Activated CD4-positive, CD25-positive, alpha-beta regulatory T cell treated with anti-CD3 and anti-CD28 coated beads, Interleukin-2, amount 50 U/mL, for 16 hours (primary cell): ENCODE measurements at regions not wholly inside any gene's neighbourhood (a gene's known extent, or its start where the extent isn't known, plus 50 kb on each side); places are given as distances from the start of the nearest gene placed in this dataset.
"Not testable (repeated sequence)": the region's sequence is repeated elsewhere in the genome, so short reads cannot be mapped to it uniquely, and the experiment has no call there.

ENCODE experiments used
- DNase-seq: peaks from one replicate; pipeline ENCODE4 v3.0.0-alpha.2; 2020; ENCODE audit warnings: low read depth, low spot score

DNA sequence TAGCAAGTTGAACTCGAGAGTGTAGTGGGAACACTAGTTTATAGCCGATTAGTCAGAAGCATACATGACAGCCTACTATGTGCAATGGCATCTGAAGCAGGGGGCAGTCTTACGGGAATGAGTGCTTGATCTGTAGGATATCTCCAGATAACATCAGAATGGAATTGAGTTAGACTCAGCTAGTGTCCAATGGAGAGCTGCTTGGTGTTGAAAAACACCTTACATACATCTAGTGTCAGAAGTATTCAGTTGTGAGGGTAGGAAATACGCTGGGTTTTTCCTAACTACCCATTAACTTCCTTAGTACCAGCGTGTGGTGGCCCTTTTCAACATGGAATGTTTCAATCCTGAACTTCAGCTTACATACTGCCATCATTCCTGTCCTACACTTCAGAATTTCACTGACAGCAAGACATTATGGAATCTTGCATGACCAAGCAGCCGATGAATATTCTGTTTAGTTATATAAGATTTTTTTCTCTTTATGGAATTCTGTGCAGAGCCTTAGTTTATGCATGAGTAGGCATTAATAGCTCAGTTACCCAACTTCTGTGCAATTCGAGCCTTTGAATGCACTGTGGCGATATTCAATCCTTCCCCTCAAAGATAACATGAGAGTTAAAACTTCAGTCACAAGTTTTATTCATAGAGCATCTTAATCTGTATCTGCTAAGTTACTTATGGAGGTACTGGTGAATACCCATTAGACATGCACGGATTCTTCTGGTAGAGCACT is 218.6 kb upstream of the MOCS1 start:
- no peak for DNase-seq

DNA sequence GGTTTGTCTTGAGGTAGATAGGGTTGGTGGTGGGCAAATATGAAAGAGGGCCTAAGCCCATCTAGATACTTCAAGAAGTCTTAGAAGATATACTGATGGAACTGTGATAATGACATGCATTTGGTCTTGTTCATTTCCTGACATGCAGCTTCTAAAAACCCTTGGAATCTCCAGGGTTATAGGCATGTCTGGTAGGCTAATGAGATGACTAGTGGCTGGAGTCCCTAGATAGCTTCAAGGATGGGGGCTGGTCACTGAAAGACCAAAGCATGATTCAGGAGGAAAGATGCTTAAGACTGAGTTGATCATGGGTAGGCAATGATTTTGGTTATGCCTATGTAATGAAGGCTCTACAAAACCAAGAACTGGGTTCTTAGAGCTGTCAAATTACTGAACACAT is 217.9 kb upstream of the MOCS1 start:
- no peak for DNase-seq

DNA sequence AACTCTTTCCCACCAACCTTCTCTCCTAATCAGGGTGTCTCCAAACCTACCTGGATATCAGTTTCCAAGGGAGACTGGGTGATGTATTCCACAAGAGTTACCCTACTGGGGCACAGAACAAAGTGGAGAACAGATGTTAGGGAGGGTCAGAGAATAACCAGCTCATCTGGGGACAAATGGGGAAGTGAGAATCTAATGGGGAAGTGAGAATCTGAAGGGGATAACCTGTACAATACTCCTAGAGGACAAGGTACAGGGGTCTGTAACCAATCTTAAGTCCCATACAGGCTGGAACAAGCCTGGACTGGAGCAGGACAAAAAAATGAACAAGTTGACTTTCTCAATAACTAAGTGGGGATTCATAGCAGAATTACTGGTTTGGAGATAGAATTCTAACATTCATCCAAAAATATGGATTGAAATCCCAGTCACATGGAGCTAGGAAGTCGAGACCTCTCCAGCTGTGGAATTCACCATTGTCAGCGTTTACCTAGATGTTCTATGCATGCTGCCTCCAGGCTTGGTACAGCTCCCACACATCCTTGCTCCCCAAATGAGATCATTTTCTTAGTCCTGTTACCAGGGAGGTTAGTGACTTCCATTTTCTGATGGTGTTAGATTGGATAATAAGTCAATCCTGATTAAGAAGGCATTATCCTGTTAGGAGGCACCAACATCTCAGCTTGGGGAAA is 214.8 kb upstream of the MOCS1 start:
- no peak for DNase-seq

DNA sequence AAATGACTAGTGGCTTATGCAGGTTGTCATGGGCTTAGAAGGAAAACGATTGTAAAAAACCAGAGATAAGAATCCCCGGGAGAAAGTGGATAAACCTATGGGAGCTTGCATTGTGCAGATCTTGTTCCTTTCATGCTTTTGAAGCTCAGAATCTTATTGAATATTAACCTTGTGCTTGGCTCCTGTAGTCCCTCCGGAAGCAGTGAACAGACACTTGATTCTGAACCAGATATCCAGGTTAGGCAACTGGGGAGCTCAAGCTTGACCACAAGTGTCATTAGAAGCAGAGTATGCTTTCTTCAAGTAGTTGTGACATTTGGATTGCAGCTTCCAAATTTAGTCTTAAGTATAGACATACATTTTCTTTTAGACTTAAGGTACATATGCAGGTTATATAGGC is 212.6 kb upstream of the MOCS1 start:
- DNase-seq: no peak

DNA sequence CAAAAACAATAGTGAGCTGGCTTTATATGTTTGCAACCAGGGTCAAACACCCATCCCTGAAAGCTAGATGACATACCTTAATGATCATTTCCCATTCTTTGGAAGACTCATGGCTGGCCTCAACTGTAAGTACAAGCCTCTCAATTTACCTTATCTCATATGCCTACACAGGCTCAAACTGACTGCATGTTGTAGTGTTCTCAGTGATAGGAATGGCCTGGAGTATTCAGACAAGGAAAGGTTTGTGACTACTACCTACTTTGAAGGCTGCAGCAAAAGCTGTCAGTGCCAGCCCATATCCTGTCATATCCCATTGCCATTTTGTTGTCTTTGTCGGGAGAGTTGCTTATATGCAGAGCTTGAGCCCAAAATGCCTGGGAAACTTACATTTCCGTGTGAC is 205.2 kb upstream of the MOCS1 start:
- no peak for DNase-seq

DNA sequence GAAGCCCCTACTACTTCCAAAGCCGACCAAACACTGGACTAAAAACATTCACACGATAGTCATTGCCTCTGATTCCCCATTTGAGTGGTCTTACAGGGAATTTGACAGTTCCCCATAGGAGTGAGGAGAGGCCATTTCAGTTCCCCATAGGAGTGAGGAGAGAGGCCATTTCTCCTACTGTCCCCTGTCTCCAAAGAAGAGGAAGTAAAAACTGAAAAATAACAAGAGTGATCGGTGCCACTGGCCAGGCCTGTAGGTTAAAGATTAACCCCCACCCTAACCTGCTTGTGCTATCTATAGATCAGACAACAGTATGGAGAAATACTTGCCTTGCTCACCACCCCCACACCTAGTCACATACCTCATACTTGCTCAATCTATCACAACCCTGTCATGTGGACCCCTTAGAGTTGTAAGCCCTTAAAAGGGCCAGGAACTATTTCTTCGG is 204.0 kb upstream of the MOCS1 start:
- DNase-seq: no peak

DNA sequence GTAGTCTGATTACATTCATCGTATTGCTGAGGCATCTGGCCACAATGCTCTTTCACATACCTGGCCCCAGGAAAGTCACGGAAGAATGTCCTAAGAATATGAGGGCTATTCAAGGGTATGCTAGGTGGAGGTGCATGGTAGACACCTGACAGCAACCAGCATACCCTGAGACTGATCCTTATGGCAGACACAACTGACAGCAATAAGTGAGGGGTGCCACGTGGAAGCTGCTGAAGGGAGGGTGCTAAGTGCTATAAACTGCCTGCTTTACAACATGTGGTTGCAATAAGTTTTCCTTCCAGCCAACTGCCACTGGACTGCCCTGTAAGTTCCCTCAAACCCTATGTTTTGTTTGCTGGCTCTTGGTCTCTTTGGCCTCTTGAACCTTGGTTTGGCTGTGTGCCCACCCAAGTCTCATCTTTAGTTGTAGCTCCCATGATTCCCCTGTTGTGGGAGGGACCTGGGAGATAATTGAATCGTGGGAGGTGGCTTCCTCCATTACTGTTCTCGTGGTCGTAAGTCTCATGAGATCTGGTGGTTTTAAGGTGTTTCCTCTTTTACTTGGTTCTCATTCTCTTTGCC is 201.3 kb upstream of the MOCS1 start:
- no peak for DNase-seq

DNA sequence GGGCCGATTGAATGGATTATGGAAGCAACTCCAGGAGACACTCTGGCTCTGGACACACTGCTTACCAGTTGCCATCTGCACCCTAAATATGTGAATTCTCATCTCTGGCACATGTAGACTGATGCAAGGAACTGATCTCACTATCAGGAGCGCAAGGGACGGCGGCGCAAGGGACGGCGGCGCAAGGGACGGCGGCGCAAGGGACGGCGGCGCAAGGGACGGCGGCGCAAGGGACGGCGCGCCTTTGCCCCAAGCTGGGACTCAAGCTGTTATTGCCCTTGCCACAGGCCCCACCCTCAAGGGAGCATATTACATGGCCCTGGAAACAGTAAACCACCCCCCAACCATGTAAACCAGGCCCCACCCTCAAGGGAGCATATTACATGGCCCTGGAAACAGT is 199.7 kb upstream of the MOCS1 start:
- not testable (repeated sequence) for DNase-seq

DNA sequence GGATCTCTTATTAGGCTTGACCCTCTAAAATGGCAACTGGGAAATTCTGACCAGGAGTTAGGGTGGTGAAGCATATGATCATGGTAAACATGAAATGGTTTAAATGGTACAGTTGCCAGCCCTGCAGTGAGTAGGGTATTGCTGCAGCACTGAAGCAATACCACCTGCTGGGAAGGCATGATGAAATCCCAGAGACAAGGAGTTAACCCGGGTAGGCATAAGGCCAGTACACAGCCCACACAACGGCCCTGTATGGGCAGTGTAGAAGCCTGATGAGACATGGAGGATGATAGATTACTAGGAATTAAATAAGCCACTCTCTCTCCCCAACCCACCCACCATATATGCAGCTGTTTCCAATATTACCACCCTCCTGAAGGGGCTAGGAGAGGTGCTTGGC is 197.4 kb upstream of the MOCS1 start:
- no peak for DNase-seq

DNA sequence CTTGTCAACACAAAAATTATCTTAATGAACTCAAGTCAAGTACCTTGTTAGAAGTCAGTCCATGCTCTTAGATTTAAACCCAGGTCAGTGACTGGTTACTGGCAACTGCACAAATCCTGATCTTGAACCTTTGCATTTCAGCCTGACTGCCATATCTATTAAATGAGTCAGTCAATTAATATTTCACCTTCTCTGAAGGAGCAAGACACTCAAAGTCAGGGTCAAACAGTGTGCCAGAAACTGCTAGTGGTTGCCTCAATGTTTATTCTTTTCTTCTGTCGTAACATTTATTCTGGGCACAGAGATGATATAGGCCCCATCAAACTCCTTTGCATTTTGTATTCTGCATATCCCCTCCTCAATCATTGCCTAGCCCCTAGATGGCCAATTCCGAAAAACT is 193.9 kb upstream of the MOCS1 start:
- no peak for DNase-seq

DNA sequence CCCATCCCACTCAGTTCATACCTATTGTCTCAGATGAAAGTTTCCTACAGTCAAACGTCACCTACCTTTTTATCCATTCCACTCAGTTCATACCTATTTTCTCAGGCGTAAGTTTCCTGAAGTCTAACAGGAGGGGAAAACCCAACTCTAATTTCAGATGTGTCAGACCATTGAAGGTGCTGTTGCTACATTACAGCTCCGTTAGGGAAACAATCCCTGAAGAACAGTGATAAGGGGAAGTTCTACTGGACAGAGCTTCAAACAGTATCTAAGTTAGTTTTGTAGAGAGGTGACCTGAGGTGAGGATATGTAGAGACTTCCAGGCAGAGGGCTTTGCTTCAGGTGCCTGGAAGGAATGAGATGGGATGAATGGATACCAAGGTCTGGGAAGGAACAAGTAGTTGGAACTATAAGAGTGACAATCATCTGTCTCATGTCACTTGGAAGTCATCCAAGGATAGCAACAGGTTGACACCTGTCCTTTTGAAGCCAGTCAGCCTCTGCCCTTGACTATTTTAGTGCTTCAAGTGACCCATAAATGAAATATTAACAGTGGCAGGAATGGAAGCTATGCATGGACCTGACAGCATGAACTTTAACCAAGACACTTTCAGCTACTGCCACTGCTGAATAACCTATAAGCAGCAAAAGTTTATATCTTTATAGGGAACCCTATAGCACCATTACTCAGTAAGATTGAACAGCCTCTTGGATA is 191.6 kb upstream of the MOCS1 start:
- DNase-seq: no peak

DNA sequence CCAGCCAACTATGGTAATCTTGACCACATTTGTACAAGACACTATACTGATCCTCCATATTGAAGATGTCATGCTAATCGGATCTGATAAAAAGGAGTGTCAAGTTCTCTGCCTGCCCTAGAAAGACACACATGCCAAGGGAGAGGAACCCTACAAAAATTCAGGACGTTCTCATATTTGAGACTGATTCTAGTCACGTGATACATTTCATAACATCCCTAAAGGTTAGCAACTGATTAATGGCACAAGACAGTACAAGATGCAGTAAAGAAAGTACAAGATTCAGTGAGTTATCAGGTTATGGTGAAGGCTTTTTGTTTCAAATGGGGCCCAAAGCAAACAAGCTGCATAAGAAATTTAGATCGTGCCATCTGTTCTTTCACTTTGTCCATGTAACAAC is 190.7 kb upstream of the MOCS1 start:
- DNase-seq: no peak

DNA sequence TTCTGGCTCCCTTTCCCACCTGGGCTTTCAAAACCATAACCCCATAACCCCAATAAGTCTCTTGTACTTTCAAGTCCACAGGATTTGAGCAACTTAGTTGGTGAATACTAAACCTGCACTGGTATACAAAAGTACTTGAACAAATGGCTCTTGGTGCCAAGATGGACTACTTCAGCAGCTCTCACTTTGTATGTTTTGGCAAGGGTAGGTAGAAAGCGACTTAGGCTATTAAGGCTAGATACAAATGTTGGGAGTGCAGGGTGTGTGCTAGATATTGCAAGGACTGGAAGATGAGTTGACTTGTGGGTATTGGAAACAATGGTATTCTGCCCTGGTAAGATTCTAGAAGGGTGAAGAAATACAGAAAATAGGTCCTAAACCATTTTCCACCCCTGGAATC is 182.6 kb upstream of the MOCS1 start:
- DNase-seq: no peak

DNA sequence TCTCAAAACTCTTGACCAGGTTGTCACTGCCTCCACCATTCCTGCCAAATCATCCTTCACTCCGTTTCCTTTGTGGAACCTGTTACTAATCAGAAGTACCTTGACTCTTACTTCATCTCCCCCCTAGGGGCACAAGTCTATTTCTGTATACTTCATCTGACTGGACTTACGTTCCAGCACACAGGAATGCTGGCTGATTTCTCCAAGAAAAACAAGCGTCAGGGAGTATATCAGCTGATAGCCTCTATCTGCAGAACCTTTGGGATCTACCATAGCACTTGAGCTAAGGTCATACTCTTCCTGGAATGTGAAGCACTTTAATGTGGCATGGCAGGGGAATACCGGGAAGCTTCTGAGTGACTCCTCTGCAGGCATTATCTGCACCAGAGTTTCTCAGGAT is 178.1 kb upstream of the MOCS1 start:
- no peak for DNase-seq

DNA sequence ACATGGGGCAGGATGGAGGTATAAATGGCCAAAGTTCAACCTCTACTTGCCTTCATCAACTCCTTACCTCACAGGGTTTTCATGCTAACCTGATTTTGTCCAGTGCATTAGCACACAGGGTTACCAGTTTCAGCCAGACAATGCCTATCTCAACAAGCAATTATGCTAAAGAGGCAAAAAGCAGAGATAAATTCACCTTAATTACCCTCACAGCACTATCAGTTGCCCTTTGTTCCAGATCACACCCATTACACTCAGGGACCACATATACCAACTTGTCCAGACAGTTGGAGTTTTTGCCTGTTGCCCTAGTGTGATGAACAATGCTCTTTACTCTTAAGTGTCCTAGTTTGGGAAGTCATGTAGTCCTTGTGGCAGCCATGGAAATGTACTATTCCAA is 174.5 kb upstream of the MOCS1 start:
- DNase-seq: no peak

DNA sequence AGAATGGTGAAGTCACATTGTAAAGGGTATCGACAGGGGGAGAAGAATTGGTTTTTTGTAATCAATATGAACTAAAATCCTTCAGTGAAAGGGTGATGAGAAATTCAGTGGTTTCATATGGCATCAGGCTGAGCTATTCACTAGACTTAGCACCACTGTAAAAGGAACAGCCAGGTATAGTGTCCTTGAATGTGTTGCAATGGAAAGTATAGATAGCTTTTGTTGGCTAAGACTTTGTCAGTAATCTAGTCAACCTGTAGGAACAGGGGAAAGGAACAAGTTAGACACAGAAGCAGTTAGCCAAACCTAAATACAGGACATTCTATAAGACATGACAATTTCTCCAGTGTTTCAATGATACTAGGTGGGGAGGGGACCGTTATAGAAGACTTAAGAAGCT is 172.6 kb upstream of the MOCS1 start:
- DNase-seq: no peak

DNA sequence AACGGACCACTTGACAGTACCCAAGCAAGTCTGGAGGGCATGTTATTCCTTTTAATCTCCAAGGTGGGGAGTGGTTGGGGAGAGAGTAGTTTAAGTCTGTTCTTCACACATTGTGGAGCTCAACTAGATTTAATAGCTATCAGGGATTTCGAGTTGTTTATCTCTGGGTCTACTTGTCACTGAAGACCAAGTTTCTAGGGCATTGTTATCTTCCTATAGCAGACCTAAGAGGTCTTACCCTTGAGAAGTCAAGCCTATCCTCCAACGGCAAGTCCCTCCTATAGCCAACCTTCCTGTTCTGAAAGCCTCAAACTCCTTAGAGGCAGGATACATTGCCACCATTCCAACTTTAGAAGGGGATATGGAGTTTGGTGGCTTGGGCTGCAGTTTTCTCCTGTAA is 164.5 kb upstream of the MOCS1 start:
- no peak for DNase-seq

DNA sequence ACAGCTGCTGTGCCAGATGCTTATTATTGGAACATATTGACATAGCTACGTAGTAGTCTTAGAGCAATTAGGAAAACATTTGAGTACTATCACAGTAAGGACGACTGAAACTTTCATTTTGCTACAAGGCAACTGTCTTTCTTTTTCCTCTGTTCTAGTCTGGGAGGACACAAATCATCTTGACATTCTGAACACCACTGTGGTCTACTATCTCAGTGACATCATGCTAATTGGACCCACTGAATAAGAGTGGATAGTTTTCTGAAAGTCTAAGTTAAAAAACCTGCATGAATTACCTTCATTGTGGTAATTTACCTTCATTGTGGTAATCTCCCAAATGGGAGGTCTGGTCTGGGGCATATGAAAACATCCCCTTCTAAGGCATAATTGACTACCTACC is 163.3 kb upstream of the MOCS1 start:
- no peak for DNase-seq

DNA sequence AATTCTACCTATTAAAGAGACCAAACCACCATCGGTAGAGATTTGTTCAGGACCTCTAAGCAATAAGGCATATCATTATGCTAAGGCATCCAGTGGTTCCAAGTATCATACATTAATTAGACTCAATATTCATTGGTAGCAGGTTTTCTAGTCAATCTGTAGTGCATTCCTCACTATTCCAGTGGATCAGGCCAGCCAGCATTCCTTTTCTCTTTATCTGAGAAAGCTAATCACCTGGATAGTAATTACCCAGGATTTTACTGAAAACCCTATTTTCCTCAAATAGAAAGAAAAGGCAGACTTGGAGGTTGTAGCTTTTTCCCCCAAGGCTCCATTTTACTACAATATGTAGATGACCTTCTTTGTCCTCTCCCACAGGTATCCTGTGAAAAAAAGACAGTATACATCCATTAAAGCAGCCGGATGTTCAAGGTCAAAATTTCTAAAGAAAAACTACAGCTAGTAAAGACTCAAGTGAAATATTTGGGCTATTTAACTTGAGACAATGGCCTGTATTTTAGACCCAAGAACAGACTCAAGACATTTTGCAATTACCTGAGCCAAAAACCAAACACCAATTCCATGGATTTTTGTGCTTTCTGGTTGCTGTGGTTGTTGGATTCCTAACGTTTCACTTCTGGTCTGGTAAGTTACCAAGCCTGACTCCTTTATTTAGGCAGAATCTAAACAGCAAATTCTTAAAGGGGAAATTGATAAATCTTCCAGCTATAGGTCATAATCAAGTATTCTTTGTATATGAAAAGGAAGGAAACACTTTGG is 149.1 kb upstream of the MOCS1 start:
- no peak for DNase-seq

DNA sequence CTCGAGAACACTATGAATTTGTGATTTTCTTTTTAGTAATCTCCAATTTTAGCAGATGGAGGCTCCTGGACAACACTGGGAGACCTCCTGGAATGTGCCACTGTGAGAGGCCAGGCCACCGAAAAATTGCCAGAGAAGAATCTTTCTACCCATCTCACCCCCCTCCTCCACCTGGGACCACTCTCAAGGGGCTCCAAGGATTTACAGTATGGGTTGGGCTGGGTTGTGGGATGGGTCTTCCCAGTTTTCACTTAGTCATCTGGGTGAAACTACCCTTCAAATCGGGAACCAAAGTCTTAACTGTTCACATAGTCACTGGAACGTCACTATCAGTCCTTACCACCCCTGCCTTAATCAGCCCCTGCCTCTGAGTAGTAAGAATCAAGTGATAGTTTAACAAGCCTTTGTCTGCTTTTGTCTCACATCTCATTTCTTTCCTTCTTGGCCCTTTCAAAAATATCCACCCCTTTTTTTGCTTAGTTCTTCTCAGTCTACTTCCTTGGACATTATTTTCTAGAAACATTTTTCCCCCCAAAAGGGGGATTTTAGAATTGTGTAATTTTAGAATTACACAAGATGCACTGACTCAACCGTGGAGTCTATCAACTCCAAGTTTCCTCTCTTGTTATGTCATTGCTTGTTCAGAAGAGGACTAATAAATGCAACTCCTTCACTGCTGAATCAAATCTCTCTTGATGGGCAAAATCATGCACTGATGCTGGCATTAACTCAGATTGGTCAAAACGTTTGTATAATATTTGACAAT is 148.2 kb upstream of the MOCS1 start:
- no peak for DNase-seq

DNA sequence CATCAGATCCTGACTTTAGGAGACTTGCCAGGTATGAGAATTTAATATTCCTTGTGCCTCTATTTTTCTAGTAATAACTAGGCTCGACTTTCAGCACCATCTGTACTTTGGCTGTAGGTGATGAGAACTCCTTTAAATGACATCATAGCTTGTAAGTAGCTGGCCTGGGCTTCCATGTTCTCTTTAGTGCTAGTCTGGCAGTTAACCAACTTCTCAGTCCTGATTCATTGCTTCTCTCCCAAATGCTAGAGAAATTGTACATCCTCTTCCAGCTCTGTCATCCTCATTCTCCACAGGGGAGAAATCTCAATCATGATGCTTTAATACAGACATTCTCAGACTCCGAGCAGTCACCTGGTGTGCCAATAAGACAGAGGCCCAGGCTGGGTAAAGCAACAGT is 143.5 kb upstream of the MOCS1 start:
- DNase-seq: no peak
